HepG2 (cell line): ENCODE measurements at regions not wholly inside any gene's neighbourhood (a gene's known extent, or its start where the extent isn't known, plus 50 kb on each side); places are given as distances from the start of the nearest gene placed in this dataset.

ENCODE experiments used
- CHD4 ChIP-seq: fragments of 200-600 bp; sonication (generic); IDR thresholded peaks from 2 replicates; pipeline ENCODE4 v1.7.0; 2017; ENCODE audit warnings: mild to moderate bottlenecking, low read length, borderline replicate concordance
- ETV6 ChIP-seq: sonication (generic); formaldehyde crosslinking; conservative IDR thresholded peaks from 2 replicates; pipeline ENCODE4 v1.4.0; 2020; ENCODE audit warnings: missing genetic modification reagents
- KDM3A ChIP-seq: IDR thresholded peaks from 2 replicates; pipeline ENCODE4 v1.6.1; 2018; ENCODE audit warnings: low read depth, missing compliant biosample characterization
- MAFK ChIP-seq, 2 experiments: IDR thresholded peaks in 1 of 2; conservative IDR thresholded peaks in 1 of 2; 2 replicates each; pipeline ENCODE4 v1.6.1; 2011; ENCODE audit warnings: improper control_type of control experiment in 2 of 2, low read length in 2 of 2
- NFIC ChIP-seq: IDR thresholded peaks from 2 replicates; pipeline ENCODE4 v1.6.1; 2012; ENCODE audit warnings: mild to moderate bottlenecking, low read length, inconsistent platforms
- POLR2A ChIP-seq, 2 experiments: IDR thresholded peaks; 2 replicates each; pipeline ENCODE4 v1.6.1; 2011; ENCODE audit warnings: low read depth in 2 of 2, low read length in 2 of 2, mild to moderate bottlenecking in 1 of 2, moderate library complexity in 1 of 2; ENCODE audit not compliant: insufficient read depth in 1 of 2
- POLR2AphosphoS5 ChIP-seq: IDR thresholded peaks from 2 replicates; pipeline ENCODE4 v1.6.1; 2012; ENCODE audit warnings: low read depth, low read length
- POLR2G ChIP-seq: fragments of 200-400 bp; formaldehyde crosslinking; IDR thresholded peaks from 2 replicates; pipeline ENCODE4 v1.6.1; 2018; ENCODE audit warnings: mild to moderate bottlenecking, low read depth, low read length, moderate library complexity
- TCF7L2 ChIP-seq: IDR thresholded peaks from 2 replicates; pipeline ENCODE4 v1.6.1; 2011; ENCODE audit warnings: mild to moderate bottlenecking, low read depth, low read length, moderate library complexity
- ZNF746 ChIP-seq: sonication (generic); formaldehyde crosslinking; IDR thresholded peaks from 2 replicates; pipeline ENCODE4 v1.8.0; 2022; ENCODE audit warnings: mild to moderate bottlenecking, missing genetic modification reagents
- TF ChIP-seq, protein P1 (sequence below), 2 experiments: sonication (generic) in 1 of 2; formaldehyde crosslinking in 1 of 2; IDR thresholded peaks; 2 replicates each; pipeline versions ENCODE4 v1.5.1 to v1.6.1; 2011 to 2020; ENCODE audit warnings: borderline replicate concordance in 1 of 2, low read depth in 1 of 2, low read length in 1 of 2, mild to moderate bottlenecking in 1 of 2, missing genetic modification reagents in 1 of 2, moderate library complexity in 1 of 2
- TF ChIP-seq, protein P2 (sequence below): IDR thresholded peaks from 2 replicates; pipeline ENCODE4 v1.6.1; 2016; ENCODE audit warnings: low read depth, control low read depth
- TF ChIP-seq, protein P3 (sequence below): sonication (generic); formaldehyde crosslinking; IDR thresholded peaks from 2 replicates; pipeline ENCODE4 v1.8.0; 2022; ENCODE audit warnings: low read depth, missing genetic modification reagents
- TF ChIP-seq, protein P4 (sequence below): sonication (generic); formaldehyde crosslinking; conservative IDR thresholded peaks from 2 replicates; pipeline ENCODE4 v1.5.0; 2020; ENCODE audit warnings: missing genetic modification reagents

DNA sequence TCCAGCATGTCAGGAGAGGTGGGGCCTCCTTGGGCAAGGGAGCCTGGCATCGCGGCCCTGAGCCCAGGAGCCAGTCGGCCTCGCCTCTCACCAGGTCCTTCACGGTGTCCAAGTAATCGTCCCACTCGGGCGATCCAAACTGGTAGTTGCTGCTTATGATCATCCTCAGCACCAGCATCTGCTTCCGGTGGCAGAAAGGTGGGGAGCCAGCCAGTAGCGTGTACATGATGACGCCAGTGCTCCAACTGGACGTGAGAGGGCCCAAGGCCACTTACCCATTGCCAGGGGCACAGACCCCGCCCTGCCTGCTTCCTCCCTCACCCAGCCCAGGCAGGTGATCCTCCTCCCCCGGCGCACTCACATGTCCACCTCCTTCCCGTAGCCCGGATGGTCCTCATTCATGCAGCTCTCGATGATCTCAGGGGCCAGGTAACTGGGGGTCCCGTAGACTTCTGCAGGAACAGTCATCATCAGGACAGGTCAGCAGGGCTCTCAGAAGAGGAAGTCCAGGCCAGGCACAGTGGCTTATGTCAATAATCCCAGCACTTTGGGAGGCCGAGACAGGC is 214.7 kb downstream of the OR4C45 start:
- TF ChIP-seq TCF7L2 (no peak), NFIC (no peak), POLR2A (IDR thresholded peaks at IDR 0.05; ENCODE audit: insufficient read depth in 1 of 2, low read depth in 2 of 2, low read length in 2 of 2) (no peak), MAFK (conservative IDR thresholded peaks at IDR 0.05 in 1 of 2, IDR thresholded peaks at IDR 0.05 in 1 of 2; ENCODE audit: low read length in 2 of 2) (no peak), POLR2G (no peak), ZNF746 (CRISPR knock-in tag) (no peak), POLR2AphosphoS5 (no peak), ETV6 (CRISPR knock-in tag) (no peak), CHD4 (no peak), KDM3A (CRISPR knock-in tag) (no peak)
- TF ChIP-seq, protein P1, sequence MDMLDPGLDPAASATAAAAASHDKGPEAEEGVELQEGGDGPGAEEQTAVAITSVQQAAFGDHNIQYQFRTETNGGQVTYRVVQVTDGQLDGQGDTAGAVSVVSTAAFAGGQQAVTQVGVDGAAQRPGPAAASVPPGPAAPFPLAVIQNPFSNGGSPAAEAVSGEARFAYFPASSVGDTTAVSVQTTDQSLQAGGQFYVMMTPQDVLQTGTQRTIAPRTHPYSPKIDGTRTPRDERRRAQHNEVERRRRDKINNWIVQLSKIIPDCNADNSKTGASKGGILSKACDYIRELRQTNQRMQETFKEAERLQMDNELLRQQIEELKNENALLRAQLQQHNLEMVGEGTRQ (IDR thresholded peaks at IDR 0.05; ENCODE audit: low read depth, low read length), result no peak
- TF ChIP-seq, protein P1 (CRISPR knock-in tag; IDR thresholded peaks at IDR 0.05; ENCODE audit: borderline replicate concordance), result no peak
- TF ChIP-seq, protein P2, sequence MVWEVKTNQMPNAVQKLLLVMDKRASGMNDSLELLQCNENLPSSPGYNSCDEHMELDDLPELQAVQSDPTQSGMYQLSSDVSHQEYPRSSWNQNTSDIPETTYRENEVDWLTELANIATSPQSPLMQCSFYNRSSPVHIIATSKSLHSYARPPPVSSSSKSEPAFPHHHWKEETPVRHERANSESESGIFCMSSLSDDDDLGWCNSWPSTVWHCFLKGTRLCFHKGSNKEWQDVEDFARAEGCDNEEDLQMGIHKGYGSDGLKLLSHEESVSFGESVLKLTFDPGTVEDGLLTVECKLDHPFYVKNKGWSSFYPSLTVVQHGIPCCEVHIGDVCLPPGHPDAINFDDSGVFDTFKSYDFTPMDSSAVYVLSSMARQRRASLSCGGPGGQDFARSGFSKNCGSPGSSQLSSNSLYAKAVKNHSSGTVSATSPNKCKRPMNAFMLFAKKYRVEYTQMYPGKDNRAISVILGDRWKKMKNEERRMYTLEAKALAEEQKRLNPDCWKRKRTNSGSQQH (CRISPR knock-in tag), result no peak
- TF ChIP-seq, protein P3, sequence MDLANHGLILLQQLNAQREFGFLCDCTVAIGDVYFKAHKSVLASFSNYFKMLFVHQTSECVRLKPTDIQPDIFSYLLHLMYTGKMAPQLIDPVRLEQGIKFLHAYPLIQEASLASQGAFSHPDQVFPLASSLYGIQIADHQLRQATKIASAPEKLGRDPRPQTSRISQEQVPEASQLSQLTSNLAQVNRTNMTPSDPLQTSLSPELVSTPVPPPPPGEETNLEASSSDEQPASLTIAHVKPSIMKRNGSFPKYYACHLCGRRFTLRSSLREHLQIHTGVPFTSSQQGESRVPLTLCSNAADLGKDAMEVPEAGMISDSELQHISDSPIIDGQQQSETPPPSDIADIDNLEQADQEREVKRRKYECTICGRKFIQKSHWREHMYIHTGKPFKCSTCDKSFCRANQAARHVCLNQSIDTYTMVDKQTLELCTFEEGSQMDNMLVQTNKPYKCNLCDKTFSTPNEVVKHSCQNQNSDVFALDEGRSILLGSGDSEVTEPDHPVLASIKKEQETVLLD (CRISPR knock-in tag), result no peak
- TF ChIP-seq, protein P4, sequence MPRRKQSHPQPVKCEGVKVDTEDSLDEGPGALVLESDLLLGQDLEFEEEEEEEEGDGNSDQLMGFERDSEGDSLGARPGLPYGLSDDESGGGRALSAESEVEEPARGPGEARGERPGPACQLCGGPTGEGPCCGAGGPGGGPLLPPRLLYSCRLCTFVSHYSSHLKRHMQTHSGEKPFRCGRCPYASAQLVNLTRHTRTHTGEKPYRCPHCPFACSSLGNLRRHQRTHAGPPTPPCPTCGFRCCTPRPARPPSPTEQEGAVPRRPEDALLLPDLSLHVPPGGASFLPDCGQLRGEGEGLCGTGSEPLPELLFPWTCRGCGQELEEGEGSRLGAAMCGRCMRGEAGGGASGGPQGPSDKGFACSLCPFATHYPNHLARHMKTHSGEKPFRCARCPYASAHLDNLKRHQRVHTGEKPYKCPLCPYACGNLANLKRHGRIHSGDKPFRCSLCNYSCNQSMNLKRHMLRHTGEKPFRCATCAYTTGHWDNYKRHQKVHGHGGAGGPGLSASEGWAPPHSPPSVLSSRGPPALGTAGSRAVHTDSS (CRISPR knock-in tag), result no peak
